Lower lobe of right lung (tissue), 2 donors: ENCODE measurements at regions not wholly inside any gene's neighbourhood (a gene's known extent, or its start where the extent isn't known, plus 50 kb on each side); places are given as distances from the start of the nearest gene placed in this dataset.

Experiments used
- ATAC-seq, 2 donors: fragments of 200-7000 bp; cut with Tn5 transposase; one replicate each; pipeline ENCODE4 v1.9.1; 2020 to 2022; ENCODE audit warnings: mild to moderate bottlenecking in 2 of 2, moderate library complexity in 2 of 2
- DNase-seq: peaks from one replicate; pipeline ENCODE4 v3.0.0-alpha.2; 2020
- H3K27ac ChIP-seq: fragments of 200-600 bp; one replicate; pipeline ENCODE4 v1.8.0; 2022
- H3K27me3 ChIP-seq: fragments of 200-600 bp; one replicate; pipeline ENCODE4 v1.8.0; 2022; ENCODE audit warnings: low read depth
- H3K36me3 ChIP-seq: fragments of 200-600 bp; one replicate; pipeline ENCODE4 v1.8.0; 2022; ENCODE audit warnings: mild to moderate bottlenecking
- H3K4me1 ChIP-seq: fragments of 200-600 bp; one replicate; pipeline ENCODE4 v1.8.0; 2022
- H3K4me3 ChIP-seq: fragments of 200-600 bp; one replicate; pipeline ENCODE4 v1.8.0; 2022; ENCODE audit warnings: mild to moderate bottlenecking
- H3K9me3 ChIP-seq: fragments of 200-600 bp; one replicate; pipeline ENCODE4 v1.8.0; 2022
- CTCF ChIP-seq: fragments of 200-600 bp; IDR thresholded peaks from one replicate; pipeline ENCODE4 v1.8.0; 2022; ENCODE audit warnings: antibody characterized with exemption, mild to moderate bottlenecking
- intact Hi-C: fragments of 100-400 bp; cut with DNase I; formaldehyde crosslinking; loops from one replicate; pipeline ENCODE4 v1.11.0; 2022
- donor health status: DM: no; HTN: yes; CAD: no; lungs with severe emphysema.

GRCh38 chrY:18966001-18966400 is 192.5 kb upstream of the HSFY2 start:
- H3K27me3 ChIP-seq, result no peaks in the 10 kb centered on the region
- peaks cover 6% of the 10 kb centered on the region for H3K9me3 ChIP-seq
- no peak overlapping the region for H3K27ac ChIP-seq
- no peak for DNase-seq
- no peak for ATAC-seq
- no peak overlapping the region for H3K4me3 ChIP-seq
- intact Hi-C loops, result no loop called here
- no peaks in the 10 kb centered on the region for H3K4me1 ChIP-seq
- no peak for TF ChIP-seq CTCF
- H3K36me3 ChIP-seq, result no peaks in the 10 kb centered on the region

GRCh38 chrY:18958846-18959245 is 185.3 kb upstream of the HSFY2 start:
- Histone ChIP-seq H3K4me1 (no peaks in the 10 kb centered on the region), H3K9me3 (no peaks in the 10 kb centered on the region), H3K36me3 (no peaks in the 10 kb centered on the region), H3K4me3 (no peak overlapping the region), H3K27me3 (no peaks in the 10 kb centered on the region), H3K27ac (no peak overlapping the region)
- intact Hi-C loops, result no loop called here
- ATAC-seq (no peak), DNase-seq (no peak)
- no peak for TF ChIP-seq CTCF

- TF ChIP-seq CTCF, result no peak
- Histone ChIP-seq H3K27ac (no peak overlapping the region), H3K27me3 (no peaks in the 10 kb centered on the region), H3K4me1 (no peaks in the 10 kb centered on the region), H3K4me3 (no peak overlapping the region), H3K36me3 (no peaks in the 10 kb centered on the region), H3K9me3 (no peaks in the 10 kb centered on the region)
- ATAC-seq, result no peak
- no peak for DNase-seq
- intact Hi-C loops, result no loop called here
These were observed 178.3 kb upstream of the HSFY2 start for GRCh38 chrY:18951657-18952435.

GRCh38 chrY:18951019-18951418 is 177.5 kb upstream of the HSFY2 start:
- Histone ChIP-seq H3K4me3 (no peak overlapping the region), H3K27me3 (no peaks in the 10 kb centered on the region), H3K9me3 (no peaks in the 10 kb centered on the region), H3K4me1 (no peaks in the 10 kb centered on the region), H3K27ac (no peak overlapping the region), H3K36me3 (no peaks in the 10 kb centered on the region)
- no peak for DNase-seq
- no peak for ATAC-seq
- intact Hi-C loops, result no loop called here
- TF ChIP-seq CTCF, result no peak

GRCh38 chrY:18936831-18937230 is 163.3 kb upstream of the HSFY2 start:
- no peak for TF ChIP-seq CTCF
- no peaks in the 10 kb centered on the region for H3K36me3 ChIP-seq
- DNase-seq, result no peak
- no peaks in the 10 kb centered on the region for H3K27me3 ChIP-seq
- H3K4me3 ChIP-seq, result no peak overlapping the region
- ATAC-seq, result no peak
- no peaks in the 10 kb centered on the region for H3K4me1 ChIP-seq
- no peak overlapping the region for H3K27ac ChIP-seq
- no peaks in the 10 kb centered on the region for H3K9me3 ChIP-seq
- intact Hi-C loops, result no loop called here
